DND-41 (cell line): ENCODE measurements at regions not wholly inside any gene's neighbourhood (a gene's known extent, or its start where the extent isn't known, plus 50 kb on each side); places are given as distances from the start of the nearest gene placed in this dataset.

ENCODE experiments used
- EZH2 ChIP-seq: IDR thresholded peaks from 3 replicates; pipeline ENCODE4 v1.6.1; 2012; ENCODE audit warnings: borderline replicate concordance, low read depth, mild to moderate bottlenecking, moderate library complexity, low read length, inconsistent platforms; ENCODE audit not compliant: severe bottlenecking
- TF ChIP-seq, protein P1 (sequence below): IDR thresholded peaks from 2 replicates; pipeline ENCODE4 v1.5.1; 2012; ENCODE audit warnings: borderline replicate concordance, low read length, moderate library complexity, mild to moderate bottlenecking; ENCODE audit not compliant: poor library complexity, severe bottlenecking; ENCODE audit errors: extremely low read depth

DNA sequence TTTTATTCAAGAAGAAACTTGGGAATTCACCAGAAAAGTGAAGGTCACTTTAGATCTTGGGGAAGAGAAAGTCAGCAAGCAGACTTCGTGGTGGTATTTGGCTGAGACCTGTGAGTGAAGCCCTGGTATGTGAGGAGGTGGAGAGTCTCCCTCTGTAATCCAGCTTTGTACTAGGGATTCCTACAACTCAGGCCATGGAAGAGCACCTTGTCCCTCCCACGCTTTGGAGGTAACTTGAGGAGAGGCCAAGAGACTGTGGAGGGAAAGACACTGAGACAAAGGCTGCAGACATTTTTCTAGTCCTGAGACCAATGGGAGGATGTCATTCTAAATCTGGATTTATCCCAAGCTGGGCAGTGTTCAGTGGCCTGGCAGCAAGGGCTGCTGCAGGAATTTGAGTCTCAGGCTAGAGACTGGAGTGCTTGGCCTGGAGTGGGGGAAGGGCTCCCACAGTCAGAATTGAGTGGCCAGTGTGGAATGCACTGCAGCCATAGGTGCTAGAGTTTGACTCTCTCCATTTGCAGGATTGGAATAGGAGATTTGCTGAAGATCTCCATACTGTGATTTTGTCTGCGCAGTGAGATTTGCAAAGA is 219.0 kb downstream of the ACTR3 start:
- TF ChIP-seq, protein P1, sequence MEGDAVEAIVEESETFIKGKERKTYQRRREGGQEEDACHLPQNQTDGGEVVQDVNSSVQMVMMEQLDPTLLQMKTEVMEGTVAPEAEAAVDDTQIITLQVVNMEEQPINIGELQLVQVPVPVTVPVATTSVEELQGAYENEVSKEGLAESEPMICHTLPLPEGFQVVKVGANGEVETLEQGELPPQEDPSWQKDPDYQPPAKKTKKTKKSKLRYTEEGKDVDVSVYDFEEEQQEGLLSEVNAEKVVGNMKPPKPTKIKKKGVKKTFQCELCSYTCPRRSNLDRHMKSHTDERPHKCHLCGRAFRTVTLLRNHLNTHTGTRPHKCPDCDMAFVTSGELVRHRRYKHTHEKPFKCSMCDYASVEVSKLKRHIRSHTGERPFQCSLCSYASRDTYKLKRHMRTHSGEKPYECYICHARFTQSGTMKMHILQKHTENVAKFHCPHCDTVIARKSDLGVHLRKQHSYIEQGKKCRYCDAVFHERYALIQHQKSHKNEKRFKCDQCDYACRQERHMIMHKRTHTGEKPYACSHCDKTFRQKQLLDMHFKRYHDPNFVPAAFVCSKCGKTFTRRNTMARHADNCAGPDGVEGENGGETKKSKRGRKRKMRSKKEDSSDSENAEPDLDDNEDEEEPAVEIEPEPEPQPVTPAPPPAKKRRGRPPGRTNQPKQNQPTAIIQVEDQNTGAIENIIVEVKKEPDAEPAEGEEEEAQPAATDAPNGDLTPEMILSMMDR = no peak
- TF ChIP-seq EZH2 = no peak
